Lung microvascular endothelial cell (primary cell): ENCODE measurements at regions not wholly inside any gene's neighbourhood (a gene's known extent, or its start where the extent isn't known, plus 50 kb on each side); places are given as distances from the start of the nearest gene placed in this dataset.
A peak's percentile ranks its signal among the peaks of the same experiment; 100 is the strongest.
"Not testable (repeated sequence)": the region's sequence is repeated elsewhere in the genome, so short reads cannot be mapped to it uniquely, and the experiment has no call there.

Experiments
- DNase-seq, 2 donors: peaks; one replicate each; pipeline versions ENCODE4 v3.0.0 to v3.0.0-alpha.2; 2010; ENCODE audit warnings: low read depth in 2 of 2

GRCh38 chr7:81294897-81295515 is 376.2 kb upstream of the SEMA3C start:
- DNase-seq: no peak

- DNase-seq: no peak
Observed at GRCh38 chr7:81293806-81294205, 375.0 kb upstream of the SEMA3C start.

- DNase-seq: not testable (repeated sequence)
Observed at GRCh38 chr7:81286754-81287153, 367.9 kb upstream of the SEMA3C start.

GRCh38 chr7:81285142-81285871 is 366.5 kb upstream of the SEMA3C start:
- peak; percentile 11 to 77 for DNase-seq

GRCh38 chr7:81284576-81284975 is 365.7 kb upstream of the SEMA3C start:
- DNase-seq: peak in 1 of 2 donors; percentile 82

GRCh38 chr7:81280531-81280930 is 361.7 kb upstream of the SEMA3C start:
- no peak for DNase-seq

GRCh38 chr7:81277691-81278090 is 358.8 kb upstream of the SEMA3C start:
- DNase-seq: no peak

GRCh38 chr7:81273601-81274397 is 354.9 kb upstream of the SEMA3C start:
- no peak for DNase-seq

- no peak for DNase-seq
Observed at GRCh38 chr7:81272176-81272575, 353.3 kb upstream of the SEMA3C start.

GRCh38 chr7:81268551-81268950 is 349.7 kb upstream of the SEMA3C start:
- DNase-seq: no peak

- peak; percentile 35 to 76 for DNase-seq
Observed at GRCh38 chr7:81267508-81267907, 348.7 kb upstream of the SEMA3C start.

GRCh38 chr7:81264116-81264515 is 345.3 kb upstream of the SEMA3C start:
- DNase-seq: peak; percentile 31 to 42

- no peak for DNase-seq
Observed at GRCh38 chr7:81260152-81260551, 341.3 kb upstream of the SEMA3C start.

GRCh38 chr7:81256991-81257390 is 338.1 kb upstream of the SEMA3C start:
- peak; percentile 3 to 39 for DNase-seq

- no peak for DNase-seq
Observed at GRCh38 chr7:81248420-81248819, 329.6 kb upstream of the SEMA3C start.

- DNase-seq: not testable (repeated sequence)
Observed at GRCh38 chr7:81247364-81247763, 328.5 kb upstream of the SEMA3C start.

- no peak for DNase-seq
Observed at GRCh38 chr7:81245353-81245752, 326.5 kb upstream of the SEMA3C start.

GRCh38 chr7:81244224-81244623 is 325.4 kb upstream of the SEMA3C start:
- DNase-seq: peak; percentile 12 to 56

GRCh38 chr7:81236560-81236959 is 317.7 kb upstream of the SEMA3C start:
- DNase-seq: no peak

GRCh38 chr7:81235997-81236396 is 317.1 kb upstream of the SEMA3C start:
- no peak for DNase-seq

GRCh38 chr7:81234896-81235295 is 316.0 kb upstream of the SEMA3C start:
- DNase-seq: no peak

GRCh38 chr7:81233208-81233940 is 314.5 kb upstream of the SEMA3C start:
- no peak for DNase-seq
